Urinary bladder (tissue), 3 donors: ENCODE measurements at regions not wholly inside any gene's neighbourhood (a gene's known extent, or its start where the extent isn't known, plus 50 kb on each side); places are given as distances from the start of the nearest gene placed in this dataset.

Experiments
- DNase-seq: peaks from one replicate; pipeline ENCODE4 v3.0.0-alpha.2; 2015; ENCODE audit errors: extremely low spot score
- H3K27ac ChIP-seq: one replicate; pipeline ENCODE4 v1.5.1; 2013; ENCODE audit warnings: low read depth, mild to moderate bottlenecking, moderate library complexity
- H3K36me3 ChIP-seq: one replicate; pipeline ENCODE4 v1.6.1; 2013; ENCODE audit warnings: mild to moderate bottlenecking, moderate library complexity; ENCODE audit not compliant: insufficient read depth
- H3K4me1 ChIP-seq: one replicate; pipeline ENCODE4 v1.6.1; 2013; ENCODE audit warnings: mild to moderate bottlenecking, moderate library complexity; ENCODE audit not compliant: insufficient read depth
- H3K4me3 ChIP-seq: one replicate; pipeline ENCODE4 v1.5.1; 2013; ENCODE audit warnings: low read depth, low read length
- WGBS: extraction: QIAGEN DNeasy Blood & Tissue Kit; methylation state at CpG from one replicate; pipeline ENCODE4 v1.1.7; 2013; 5-methylcytosine and 5-hydroxymethylcytosine counted together
- donor health status: healthy with polysubstance abuse.
- donor health status: healthy.

GRCh38 chr5:56717253-56717987 is 97.9 kb upstream of the MAP3K1 start:
- Histone ChIP-seq H3K4me3 (no peak overlapping the region), H3K27ac (peak overlapping the region; percentile 12), H3K36me3 (no peaks in the 10 kb centered on the region), H3K4me1 (no peaks in the 10 kb centered on the region)
- WGBS: 45% methylated on average over 11 of the region's 11 CpGs
- no peak for DNase-seq

GRCh38 chr5:56715986-56716385 is 99.4 kb upstream of the MAP3K1 start:
- Histone ChIP-seq H3K27ac (no peak overlapping the region), H3K4me1 (no peaks in the 10 kb centered on the region), H3K36me3 (no peaks in the 10 kb centered on the region), H3K4me3 (no peak overlapping the region)
- no peak for DNase-seq
- WGBS: 86% methylated on average over 3 of the region's 3 CpGs

DNA sequence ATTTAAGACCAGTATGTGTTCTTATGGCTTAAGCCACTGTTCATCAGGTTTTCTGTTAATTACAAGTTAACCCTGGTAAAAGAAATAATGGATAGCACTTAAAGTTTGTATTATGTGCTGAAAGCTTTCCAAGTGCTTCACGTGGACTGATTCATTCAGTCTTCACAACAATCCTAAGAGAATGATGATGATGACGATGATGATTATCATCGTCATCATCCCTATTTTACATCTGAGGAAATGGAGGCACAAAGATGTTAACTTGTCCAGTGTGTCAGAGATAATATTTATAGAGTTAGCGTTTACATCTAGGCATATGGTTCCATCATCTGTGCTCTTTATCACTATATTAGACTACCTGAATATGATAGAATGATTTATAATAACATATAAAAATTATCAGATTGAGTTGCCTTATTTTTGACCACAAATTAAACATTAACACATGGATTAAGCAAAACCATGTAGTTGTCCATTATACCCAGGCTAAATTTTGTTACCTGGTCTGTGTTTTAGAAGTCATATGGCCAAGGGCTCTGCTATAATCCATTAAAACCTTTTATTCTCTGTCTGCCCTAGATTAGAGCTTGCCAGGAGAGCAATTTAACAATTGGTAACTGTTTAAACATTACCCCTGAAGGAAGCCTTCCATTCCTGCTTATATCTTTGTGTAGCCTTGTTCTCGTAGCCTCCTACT is 102.3 kb upstream of the MAP3K1 start:
- no peaks in the 10 kb centered on the region for H3K4me1 ChIP-seq
- H3K4me3 ChIP-seq: no peak overlapping the region
- no peak for DNase-seq
- WGBS: 62% methylated on average over 5 of the region's 5 CpGs
- H3K27ac ChIP-seq: no peak overlapping the region
- H3K36me3 ChIP-seq: no peaks in the 10 kb centered on the region

DNA sequence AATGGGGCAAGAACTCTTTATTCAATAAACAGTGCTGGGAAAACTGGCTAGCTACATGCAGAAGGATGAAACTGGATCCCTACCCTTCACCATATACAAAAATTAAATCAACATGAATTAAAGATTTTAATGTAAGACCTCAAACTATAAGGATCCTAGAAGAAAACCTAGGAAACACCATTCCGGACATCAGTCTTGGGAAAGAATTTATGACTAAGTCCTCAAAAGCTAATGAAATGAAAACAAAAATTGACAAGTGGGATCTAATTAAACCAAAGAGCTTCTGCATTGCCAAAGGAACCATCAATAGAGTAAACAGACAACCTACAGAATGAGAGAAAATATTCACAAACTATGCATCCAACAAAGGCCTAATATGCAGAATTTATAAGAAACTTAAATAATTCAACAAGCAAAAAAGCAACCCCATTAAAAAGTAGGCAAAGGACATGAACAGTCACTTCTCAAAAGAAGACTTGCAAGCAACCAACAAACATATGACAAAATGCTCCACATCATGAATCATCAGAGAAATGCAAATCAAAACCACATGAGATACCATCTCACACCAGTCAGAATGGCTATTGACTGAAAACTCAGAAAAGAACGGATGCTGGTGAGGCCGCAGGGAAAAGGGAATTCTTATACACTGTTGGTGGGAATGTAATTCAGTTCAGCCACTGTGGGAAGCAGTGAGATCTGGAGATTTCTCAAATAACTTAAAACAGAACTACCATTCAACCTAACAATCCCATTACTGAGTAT is 104.3 kb upstream of the MAP3K1 start:
- DNase-seq: no peak
- H3K4me1 ChIP-seq: no peaks in the 10 kb centered on the region
- WGBS: 88% methylated on average over 3 of the region's 3 CpGs
- no peaks in the 10 kb centered on the region for H3K36me3 ChIP-seq
- no peak overlapping the region for H3K27ac ChIP-seq
- H3K4me3 ChIP-seq: no peak overlapping the region

DNA sequence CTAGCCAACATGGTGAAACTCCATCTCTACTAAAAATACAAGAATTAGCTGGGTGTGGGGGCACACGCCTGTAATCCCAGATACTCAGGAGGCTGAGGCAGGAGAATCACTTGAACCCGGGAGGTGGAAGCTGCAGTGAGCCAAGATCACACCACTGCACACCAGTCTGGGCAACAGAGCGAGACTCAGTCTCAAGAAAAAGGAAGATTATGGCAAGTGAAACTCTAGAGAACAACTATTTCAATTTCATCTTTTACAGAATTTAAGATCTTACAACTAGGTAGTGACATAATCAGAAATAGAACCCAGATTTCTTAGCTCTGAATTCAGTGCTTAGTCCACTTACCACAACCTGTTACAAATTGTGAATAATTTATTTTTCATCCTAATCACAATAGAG is 108.8 kb upstream of the MAP3K1 start:
- DNase-seq: no peak
- H3K36me3 ChIP-seq: no peaks in the 10 kb centered on the region

DNA sequence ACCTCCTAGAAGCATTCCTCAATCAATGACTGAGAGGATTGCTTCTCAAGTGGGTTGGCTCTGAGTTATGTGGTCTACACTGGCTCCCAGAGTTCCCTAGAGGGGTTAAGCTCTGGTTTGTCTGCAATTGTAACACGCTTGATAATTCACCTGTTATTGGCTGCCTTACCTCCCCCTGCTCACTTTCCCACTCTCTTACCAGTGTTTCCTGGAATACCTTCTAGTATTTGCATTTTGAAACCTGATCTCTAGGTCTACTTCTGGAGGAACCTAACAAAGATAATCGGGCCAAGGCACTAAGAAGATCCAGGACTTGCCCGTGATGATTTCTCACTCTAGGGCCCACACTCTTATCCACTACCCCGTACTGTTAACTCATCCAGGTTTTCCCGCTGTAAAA is 110.1 kb upstream of the MAP3K1 start:
- no peaks in the 10 kb centered on the region for H3K36me3 ChIP-seq
- 68% methylated on average over 5 of the region's 5 CpGs for WGBS
- H3K27ac ChIP-seq: no peak overlapping the region
- no peak overlapping the region for H3K4me3 ChIP-seq
- no peak for DNase-seq
- H3K4me1 ChIP-seq: no peaks in the 10 kb centered on the region

More for the DNA sequence above, 108.8 kb upstream of the MAP3K1 start:
- 96% methylated on average over 3 of the region's 3 CpGs for WGBS
- H3K27ac ChIP-seq: no peak overlapping the region
- no peak overlapping the region for H3K4me3 ChIP-seq
- no peaks in the 10 kb centered on the region for H3K4me1 ChIP-seq

GRCh38 chr5:56703952-56704351 is 111.4 kb upstream of the MAP3K1 start:
- no peaks in the 10 kb centered on the region for H3K36me3 ChIP-seq
- no peak overlapping the region for H3K27ac ChIP-seq
- H3K4me3 ChIP-seq: no peak overlapping the region
- WGBS: 90% methylated on average over 2 of the region's 2 CpGs
- DNase-seq: no peak
- H3K4me1 ChIP-seq: no peaks in the 10 kb centered on the region

DNA sequence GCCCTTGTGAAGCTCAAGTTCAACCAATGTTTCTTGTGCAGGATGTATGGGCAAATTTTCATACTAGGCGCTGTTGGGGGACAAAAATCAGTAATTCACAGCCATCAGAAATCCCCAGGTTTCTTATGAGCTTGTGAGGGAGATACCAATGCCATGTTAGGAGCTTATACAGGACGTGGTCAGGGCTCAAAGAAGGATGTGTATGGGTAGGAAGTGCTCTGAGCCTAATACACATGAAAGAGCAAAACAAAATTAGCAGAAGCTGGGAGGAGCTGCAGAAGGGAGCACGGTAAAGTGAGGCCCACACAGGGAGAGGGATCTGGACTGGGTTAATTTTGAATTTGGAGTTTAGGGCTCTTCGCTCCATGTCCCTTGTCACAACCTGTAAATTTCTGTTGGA is 114.6 kb upstream of the MAP3K1 start:
- Histone ChIP-seq H3K36me3 (no peaks in the 10 kb centered on the region), H3K27ac (no peak overlapping the region), H3K4me3 (no peak overlapping the region), H3K4me1 (no peaks in the 10 kb centered on the region)
- 82% methylated on average over 4 of the region's 4 CpGs for WGBS
- DNase-seq: no peak

DNA sequence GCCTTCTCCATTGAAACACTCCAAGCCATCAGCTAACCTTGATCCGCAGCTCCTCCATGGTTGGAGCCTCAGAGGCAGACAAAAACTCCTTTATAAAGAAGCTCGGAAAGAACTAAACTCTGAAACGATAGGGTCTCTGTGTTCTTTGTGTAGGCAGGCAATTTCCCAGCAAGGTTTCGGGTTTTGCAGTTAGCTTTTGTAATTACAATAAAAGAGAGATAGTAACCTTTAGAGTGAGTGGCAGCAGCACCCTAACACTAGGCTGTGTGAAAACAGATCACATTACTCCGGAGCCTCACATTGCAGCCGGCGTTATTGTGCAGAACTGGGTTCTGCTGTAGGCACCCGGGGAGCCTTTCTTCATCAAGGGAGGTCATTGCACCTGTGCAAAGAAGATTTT is 115.8 kb upstream of the MAP3K1 start:
- DNase-seq: no peak

DNA sequence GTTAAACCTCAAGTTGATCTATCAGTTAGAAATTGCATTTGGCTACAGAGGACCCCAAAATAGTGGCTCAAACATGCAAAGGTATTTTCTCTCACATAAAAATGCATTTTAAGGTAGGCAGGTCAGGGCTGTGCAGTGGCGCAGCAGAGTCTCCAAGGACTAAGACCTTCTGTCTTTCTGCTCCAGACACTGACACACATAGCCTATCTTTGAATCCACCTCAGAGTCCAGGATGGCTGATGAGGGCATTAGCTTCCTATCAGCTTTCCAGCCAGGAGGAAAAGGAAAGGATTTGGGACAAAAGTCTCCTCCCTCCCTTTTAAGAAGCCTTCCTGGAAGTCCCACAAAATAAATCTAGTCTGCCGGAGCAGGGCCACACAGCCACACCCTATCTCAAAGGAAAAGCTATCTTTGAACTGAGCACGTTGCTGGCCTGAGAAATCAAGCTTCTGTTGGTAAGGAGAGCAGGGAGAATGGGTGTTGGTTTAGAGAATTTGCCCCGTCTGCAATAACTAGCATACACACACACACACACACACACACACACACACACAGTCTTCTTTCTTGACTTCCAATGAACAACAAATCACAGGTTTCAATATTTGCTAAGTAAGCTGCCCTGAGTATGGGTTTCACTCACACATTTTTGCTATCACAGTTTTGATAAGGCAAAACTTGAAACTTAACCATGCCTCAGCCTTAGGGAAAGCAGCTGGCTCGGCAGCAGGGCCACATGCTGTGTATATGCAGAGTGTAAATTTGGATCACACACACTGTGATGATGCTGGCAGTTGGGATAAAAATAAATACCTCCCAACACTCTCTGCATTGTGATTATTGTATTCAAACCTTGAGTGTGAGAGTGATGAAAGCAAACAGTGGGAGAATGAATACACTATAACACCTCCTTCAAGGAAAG is 116.6 kb upstream of the MAP3K1 start:
- Histone ChIP-seq H3K36me3 (no peaks in the 10 kb centered on the region), H3K4me1 (no peaks in the 10 kb centered on the region), H3K27ac (no peak overlapping the region), H3K4me3 (no peak overlapping the region)
- no peak for DNase-seq
- WGBS: 46% methylated on average over 5 of the region's 5 CpGs

More for the DNA sequence above, 115.8 kb upstream of the MAP3K1 start:
- Histone ChIP-seq H3K27ac (no peak overlapping the region), H3K4me1 (no peaks in the 10 kb centered on the region), H3K4me3 (no peak overlapping the region), H3K36me3 (no peaks in the 10 kb centered on the region)
- WGBS: 90% methylated on average over 8 of the region's 8 CpGs

- Histone ChIP-seq H3K4me3 (no peak overlapping the region), H3K36me3 (no peaks in the 10 kb centered on the region), H3K27ac (no peak overlapping the region), H3K4me1 (no peaks in the 10 kb centered on the region)
- WGBS: 31% methylated on average over 1 of the region's 1 CpG
- peak; percentile 33 for DNase-seq
Observed at GRCh38 chr5:56696900-56697299, 118.4 kb upstream of the MAP3K1 start.

DNA sequence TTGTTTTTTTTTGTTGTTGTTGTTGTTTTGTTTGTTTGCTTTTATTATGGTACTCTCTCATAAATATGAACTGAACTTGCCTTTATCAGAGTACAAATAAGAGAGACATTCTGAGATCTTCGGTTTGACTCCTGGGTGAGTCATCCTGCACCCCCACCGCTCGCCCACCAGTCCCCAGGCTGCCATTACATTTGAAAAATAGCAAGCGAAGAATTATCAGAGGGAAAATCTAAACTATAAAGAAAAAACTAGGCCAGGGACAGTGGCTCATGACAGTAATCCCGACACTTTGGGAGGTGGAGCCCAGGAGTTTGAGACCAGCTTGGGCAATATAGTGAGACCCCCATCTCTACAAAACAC is 122.1 kb upstream of the MAP3K1 start:
- 89% methylated on average over 5 of the region's 5 CpGs for whole genome bisulfite sequencing

More for the DNA sequence above, 122.1 kb upstream of the MAP3K1 start:
- no peaks in the 10 kb centered on the region for H3K36me3 ChIP-seq
- no peaks in the 10 kb centered on the region for H3K4me1 ChIP-seq
- H3K4me3 ChIP-seq: no peak overlapping the region
- no peak for DNase-seq
- H3K27ac ChIP-seq: no peak overlapping the region
